ENCODE measurements at regions not wholly inside any gene's neighbourhood (a gene's known extent, or its start where the extent isn't known, plus 50 kb on each side); places are given as distances from the start of the nearest gene placed in this dataset.
"Not testable (repeated sequence)": the region's sequence is repeated elsewhere in the genome, so short reads cannot be mapped to it uniquely, and the experiment has no call there.

- no peaks in the 10 kb centered on the region for H3K36me3 ChIP-seq (ENCODE audit: control insufficient read depth in 1 of 2, insufficient read depth in 2 of 2, low read length in 2 of 2)
- H3K27me3 ChIP-seq (ENCODE audit: low read depth, low read length) = no peaks in the 10 kb centered on the region
- no peak overlapping the region for H3K27ac ChIP-seq (ENCODE audit: low read length)
- H3K9me3 ChIP-seq (ENCODE audit: control insufficient read depth in 1 of 2, low read length in 2 of 2) = no peaks in the 10 kb centered on the region
- no peak overlapping the region for H3K4me3 ChIP-seq (ENCODE audit: low read depth in 1 of 2, low read length in 2 of 2)
- H3K4me1 ChIP-seq (ENCODE audit: control insufficient read depth in 1 of 2, insufficient read depth in 2 of 2, low read length in 2 of 2) = no peaks in the 10 kb centered on the region
Measured at GRCh38 chr2:203606051-203606450, 71.0 kb upstream of the RAPH1 start.

GRCh38 chr2:203610558-203610957 lies 75.5 kb upstream of the RAPH1 start:
- Histone ChIP-seq H3K9me3 (ENCODE audit: control insufficient read depth in 1 of 2, low read length in 2 of 2) (no peaks in the 10 kb centered on the region), H3K27ac (ENCODE audit: low read length) (no peak overlapping the region), H3K36me3 (ENCODE audit: control insufficient read depth in 1 of 2, insufficient read depth in 2 of 2, low read length in 2 of 2) (no peaks in the 10 kb centered on the region), H3K27me3 (ENCODE audit: low read depth, low read length) (no peaks in the 10 kb centered on the region), H3K4me1 (ENCODE audit: control insufficient read depth in 1 of 2, insufficient read depth in 2 of 2, low read length in 2 of 2) (no peaks in the 10 kb centered on the region), H3K4me3 (ENCODE audit: low read depth in 1 of 2, low read length in 2 of 2) (no peak overlapping the region)

- Histone ChIP-seq H3K27ac (ENCODE audit: low read length) (no peak overlapping the region), H3K9me3 (ENCODE audit: control insufficient read depth in 1 of 2, low read length in 2 of 2) (no peaks in the 10 kb centered on the region), H3K36me3 (ENCODE audit: control insufficient read depth in 1 of 2, insufficient read depth in 2 of 2, low read length in 2 of 2) (no peaks in the 10 kb centered on the region), H3K4me1 (ENCODE audit: control insufficient read depth in 1 of 2, insufficient read depth in 2 of 2, low read length in 2 of 2) (no peaks in the 10 kb centered on the region), H3K27me3 (ENCODE audit: low read depth, low read length) (no peaks in the 10 kb centered on the region), H3K4me3 (ENCODE audit: low read depth in 1 of 2, low read length in 2 of 2) (no peak overlapping the region)
Measured at GRCh38 chr2:203612246-203612645, 77.1 kb upstream of the RAPH1 start.

- Histone ChIP-seq H3K27me3 (ENCODE audit: low read depth, low read length) (no peaks in the 10 kb centered on the region), H3K27ac (ENCODE audit: low read length) (no peak overlapping the region), H3K4me1 (ENCODE audit: control insufficient read depth in 1 of 2, insufficient read depth in 2 of 2, low read length in 2 of 2) (no peaks in the 10 kb centered on the region), H3K4me3 (ENCODE audit: low read depth in 1 of 2, low read length in 2 of 2) (no peak overlapping the region), H3K9me3 (ENCODE audit: control insufficient read depth in 1 of 2, low read length in 2 of 2) (no peaks in the 10 kb centered on the region), H3K36me3 (ENCODE audit: control insufficient read depth in 1 of 2, insufficient read depth in 2 of 2, low read length in 2 of 2) (no peaks in the 10 kb centered on the region)
Measured at GRCh38 chr2:203619267-203619878, 84.3 kb upstream of the RAPH1 start.

GRCh38 chr2:203621981-203622515 lies 84.4 kb upstream of the CD28 start:
- Histone ChIP-seq H3K27me3 (ENCODE audit: low read depth, low read length) (no peaks in the 10 kb centered on the region), H3K4me3 (ENCODE audit: low read depth in 1 of 2, low read length in 2 of 2) (no peak overlapping the region), H3K36me3 (ENCODE audit: control insufficient read depth in 1 of 2, insufficient read depth in 2 of 2, low read length in 2 of 2) (no peaks in the 10 kb centered on the region), H3K27ac (ENCODE audit: low read length) (no peak overlapping the region), H3K4me1 (ENCODE audit: control insufficient read depth in 1 of 2, insufficient read depth in 2 of 2, low read length in 2 of 2) (peaks cover 0 to 5% of the 10 kb centered on the region in 2 donors), H3K9me3 (ENCODE audit: control insufficient read depth in 1 of 2, low read length in 2 of 2) (no peaks in the 10 kb centered on the region)

GRCh38 chr2:203623096-203623495 lies 83.3 kb upstream of the CD28 start:
- H3K36me3 ChIP-seq (ENCODE audit: control insufficient read depth in 1 of 2, insufficient read depth in 2 of 2, low read length in 2 of 2) = no peaks in the 10 kb centered on the region
- H3K27me3 ChIP-seq (ENCODE audit: low read depth, low read length) = no peaks in the 10 kb centered on the region
- H3K9me3 ChIP-seq (ENCODE audit: control insufficient read depth in 1 of 2, low read length in 2 of 2) = no peaks in the 10 kb centered on the region
- H3K27ac ChIP-seq (ENCODE audit: low read length) = no peak overlapping the region
- no peak overlapping the region for H3K4me3 ChIP-seq (ENCODE audit: low read depth in 1 of 2, low read length in 2 of 2)
- peaks cover 0 to 5% of the 10 kb centered on the region in 2 donors for H3K4me1 ChIP-seq (ENCODE audit: control insufficient read depth in 1 of 2, insufficient read depth in 2 of 2, low read length in 2 of 2)

GRCh38 chr2:203623661-203624060 lies 82.8 kb upstream of the CD28 start:
- H3K4me3 ChIP-seq (ENCODE audit: low read depth in 1 of 2, low read length in 2 of 2) = no peak overlapping the region
- H3K27me3 ChIP-seq (ENCODE audit: low read depth, low read length) = no peaks in the 10 kb centered on the region
- H3K36me3 ChIP-seq (ENCODE audit: control insufficient read depth in 1 of 2, insufficient read depth in 2 of 2, low read length in 2 of 2) = no peaks in the 10 kb centered on the region
- no peak overlapping the region for H3K27ac ChIP-seq (ENCODE audit: low read length)
- no peaks in the 10 kb centered on the region for H3K9me3 ChIP-seq (ENCODE audit: control insufficient read depth in 1 of 2, low read length in 2 of 2)
- peaks cover 0 to 5% of the 10 kb centered on the region in 2 donors for H3K4me1 ChIP-seq (ENCODE audit: control insufficient read depth in 1 of 2, insufficient read depth in 2 of 2, low read length in 2 of 2)

GRCh38 chr2:203625701-203626100 lies 80.7 kb upstream of the CD28 start:
- H3K4me3 ChIP-seq (ENCODE audit: low read depth in 1 of 2, low read length in 2 of 2) = no peak overlapping the region
- no peaks in the 10 kb centered on the region for H3K27me3 ChIP-seq (ENCODE audit: low read depth, low read length)
- H3K27ac ChIP-seq (ENCODE audit: low read length) = no peak overlapping the region
- no peaks in the 10 kb centered on the region for H3K36me3 ChIP-seq (ENCODE audit: control insufficient read depth in 1 of 2, insufficient read depth in 2 of 2, low read length in 2 of 2)
- peaks cover 0 to 5% of the 10 kb centered on the region in 2 donors for H3K4me1 ChIP-seq (ENCODE audit: control insufficient read depth in 1 of 2, insufficient read depth in 2 of 2, low read length in 2 of 2)
- H3K9me3 ChIP-seq (ENCODE audit: control insufficient read depth in 1 of 2, low read length in 2 of 2) = no peaks in the 10 kb centered on the region

- not testable (repeated sequence) for H3K27me3 ChIP-seq (ENCODE audit: low read depth, low read length); H3K4me1 ChIP-seq (ENCODE audit: control insufficient read depth in 1 of 2, insufficient read depth in 2 of 2, low read length in 2 of 2); H3K4me3 ChIP-seq (ENCODE audit: low read depth in 1 of 2, low read length in 2 of 2); H3K9me3 ChIP-seq (ENCODE audit: control insufficient read depth in 1 of 2, low read length in 2 of 2); H3K36me3 ChIP-seq (ENCODE audit: control insufficient read depth in 1 of 2, insufficient read depth in 2 of 2, low read length in 2 of 2)
- peak overlapping the region; percentile 14 for H3K27ac ChIP-seq (ENCODE audit: low read length)
Measured at GRCh38 chr2:203626247-203626646, 80.2 kb upstream of the CD28 start.

- H3K4me3 ChIP-seq (ENCODE audit: low read depth in 1 of 2, low read length in 2 of 2) = no peak overlapping the region
- H3K36me3 ChIP-seq (ENCODE audit: control insufficient read depth in 1 of 2, insufficient read depth in 2 of 2, low read length in 2 of 2) = no peaks in the 10 kb centered on the region
- peak overlapping the region; percentile 14 for H3K27ac ChIP-seq (ENCODE audit: low read length)
- H3K9me3 ChIP-seq (ENCODE audit: control insufficient read depth in 1 of 2, low read length in 2 of 2) = no peaks in the 10 kb centered on the region
- no peaks in the 10 kb centered on the region for H3K27me3 ChIP-seq (ENCODE audit: low read depth, low read length)
- peaks cover 0 to 5% of the 10 kb centered on the region in 2 donors for H3K4me1 ChIP-seq (ENCODE audit: control insufficient read depth in 1 of 2, insufficient read depth in 2 of 2, low read length in 2 of 2)
Measured at GRCh38 chr2:203626952-203627681, 79.3 kb upstream of the CD28 start.

GRCh38 chr2:203629699-203630098 lies 76.7 kb upstream of the CD28 start:
- Histone ChIP-seq H3K36me3 (ENCODE audit: control insufficient read depth in 1 of 2, insufficient read depth in 2 of 2, low read length in 2 of 2) (no peaks in the 10 kb centered on the region), H3K4me1 (ENCODE audit: control insufficient read depth in 1 of 2, insufficient read depth in 2 of 2, low read length in 2 of 2) (peaks cover 0 to 5% of the 10 kb centered on the region in 2 donors), H3K4me3 (ENCODE audit: low read depth in 1 of 2, low read length in 2 of 2) (no peak overlapping the region), H3K27ac (ENCODE audit: low read length) (no peak overlapping the region), H3K27me3 (ENCODE audit: low read depth, low read length) (no peaks in the 10 kb centered on the region), H3K9me3 (ENCODE audit: control insufficient read depth in 1 of 2, low read length in 2 of 2) (no peaks in the 10 kb centered on the region)

Measured in muscle layer of duodenum (tissue), 2 donors.